Vagina (tissue), 2 donors: ENCODE measurements at regions not wholly inside any gene's neighbourhood (a gene's known extent, or its start where the extent isn't known, plus 50 kb on each side); places are given as distances from the start of the nearest gene placed in this dataset.

Experiments
- POLR2AphosphoS5 ChIP-seq, 2 donors: sonication (generic); formaldehyde crosslinking; IDR thresholded peaks; one replicate each; pipeline ENCODE4 v1.9.0; 2017; ENCODE audit warnings: antibody characterized with exemption in 2 of 2, mild to moderate bottlenecking in 2 of 2, low read depth in 1 of 2; ENCODE audit not compliant: insufficient read depth in 1 of 2
- TF ChIP-seq, protein P1 (sequence below), 3 experiments: fragments of 450-650 bp in 2 of 3; fragments of 200-600 bp in 1 of 3; sonication (generic) in 1 of 3; IDR thresholded peaks; one replicate each; pipeline ENCODE4 v1.5.1; 2017 to 2019; ENCODE audit warnings: antibody characterized with exemption in 3 of 3, mild to moderate bottlenecking in 2 of 3, moderate library complexity in 2 of 3

DNA sequence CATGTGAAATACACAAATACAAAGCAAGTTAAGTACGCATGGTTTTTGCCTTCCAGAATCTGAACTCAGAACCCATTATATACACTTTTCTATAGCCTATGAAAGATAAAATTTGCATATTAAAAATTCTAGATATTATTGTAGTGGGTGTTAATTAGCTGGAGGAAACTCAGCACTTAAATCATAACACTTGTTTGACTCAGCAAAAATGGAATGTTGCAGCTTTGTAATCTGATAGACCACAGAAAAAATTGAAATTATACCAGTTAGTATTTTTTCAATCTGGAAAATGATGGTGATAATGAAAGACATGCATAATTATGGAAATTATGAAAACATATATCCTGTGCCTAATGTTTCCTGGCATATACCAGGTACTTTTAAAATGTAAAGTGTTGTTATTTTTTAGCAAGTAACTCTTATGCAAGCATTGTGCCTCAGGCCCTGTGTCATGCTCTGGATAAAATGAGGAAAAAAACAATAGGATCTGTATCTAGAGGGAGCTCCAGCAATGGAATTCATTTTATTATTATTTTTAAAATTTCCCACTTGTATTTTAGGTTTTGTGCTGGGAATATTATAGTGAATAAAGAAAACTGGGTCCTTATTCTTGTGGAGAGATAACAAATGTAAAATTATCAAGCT lies 490.4 kb upstream of the SEMA3A start:
- TF ChIP-seq POLR2AphosphoS5 (IDR thresholded peaks at IDR 0.05; ENCODE audit: insufficient read depth in 1 of 2, low read depth in 1 of 2) = no peak
- TF ChIP-seq, protein P1, sequence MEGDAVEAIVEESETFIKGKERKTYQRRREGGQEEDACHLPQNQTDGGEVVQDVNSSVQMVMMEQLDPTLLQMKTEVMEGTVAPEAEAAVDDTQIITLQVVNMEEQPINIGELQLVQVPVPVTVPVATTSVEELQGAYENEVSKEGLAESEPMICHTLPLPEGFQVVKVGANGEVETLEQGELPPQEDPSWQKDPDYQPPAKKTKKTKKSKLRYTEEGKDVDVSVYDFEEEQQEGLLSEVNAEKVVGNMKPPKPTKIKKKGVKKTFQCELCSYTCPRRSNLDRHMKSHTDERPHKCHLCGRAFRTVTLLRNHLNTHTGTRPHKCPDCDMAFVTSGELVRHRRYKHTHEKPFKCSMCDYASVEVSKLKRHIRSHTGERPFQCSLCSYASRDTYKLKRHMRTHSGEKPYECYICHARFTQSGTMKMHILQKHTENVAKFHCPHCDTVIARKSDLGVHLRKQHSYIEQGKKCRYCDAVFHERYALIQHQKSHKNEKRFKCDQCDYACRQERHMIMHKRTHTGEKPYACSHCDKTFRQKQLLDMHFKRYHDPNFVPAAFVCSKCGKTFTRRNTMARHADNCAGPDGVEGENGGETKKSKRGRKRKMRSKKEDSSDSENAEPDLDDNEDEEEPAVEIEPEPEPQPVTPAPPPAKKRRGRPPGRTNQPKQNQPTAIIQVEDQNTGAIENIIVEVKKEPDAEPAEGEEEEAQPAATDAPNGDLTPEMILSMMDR (IDR thresholded peaks at IDR 0.05) = no peak
